GM10266 (cell line): ENCODE measurements at regions not wholly inside any gene's neighbourhood (a gene's known extent, or its start where the extent isn't known, plus 50 kb on each side); places are given as distances from the start of the nearest gene placed in this dataset.

ENCODE experiments used
- DNase-seq: peaks from one replicate; pipeline ENCODE4 v3.0.0; 2012; ENCODE audit errors: extremely low spot score
- CTCF ChIP-seq: IDR thresholded peaks from 2 replicates; pipeline ENCODE4 v1.5.1; 2012; ENCODE audit warnings: mild to moderate bottlenecking, low read depth; ENCODE audit not compliant: control insufficient read depth, insufficient read depth; ENCODE audit errors: missing control alignments

- no peak for DNase-seq
- no peak for TF ChIP-seq CTCF
Measured at GRCh38 chr2:168378960-168379669, 77.0 kb upstream of the CERS6 start.

- no peak for TF ChIP-seq CTCF
- DNase-seq = no peak
Measured at GRCh38 chr2:168380500-168380899, 75.6 kb upstream of the CERS6 start.

- no peak for TF ChIP-seq CTCF
- no peak for DNase-seq
Measured at GRCh38 chr2:168392024-168392423, 64.0 kb upstream of the CERS6 start.

- no peak for TF ChIP-seq CTCF
- no peak for DNase-seq
Measured at GRCh38 chr2:168392797-168393196, 63.3 kb upstream of the CERS6 start.

GRCh38 chr2:168394262-168394661, 61.8 kb upstream of the CERS6 start:
- TF ChIP-seq CTCF = no peak
- DNase-seq = no peak

GRCh38 chr2:168396131-168396530, 59.9 kb upstream of the CERS6 start:
- TF ChIP-seq CTCF = no peak
- DNase-seq = no peak

GRCh38 chr2:168397629-168398028, 58.4 kb upstream of the CERS6 start:
- DNase-seq = no peak
- TF ChIP-seq CTCF = no peak
